Erythroblast (primary cell): ENCODE measurements at regions not wholly inside any gene's neighbourhood (a gene's known extent, or its start where the extent isn't known, plus 50 kb on each side); places are given as distances from the start of the nearest gene placed in this dataset.

Experiments used
- GATA1 ChIP-seq: IDR thresholded peaks from 2 replicates; pipeline ENCODE4 v1.6.1; 2011; ENCODE audit warnings: low read depth, mild to moderate bottlenecking, control low read depth, low read length, moderate library complexity
- POLR2A ChIP-seq: IDR thresholded peaks from 2 replicates; pipeline ENCODE4 v1.6.1; 2011; ENCODE audit warnings: mild to moderate bottlenecking, low read length

- TF ChIP-seq POLR2A, result no peak
- TF ChIP-seq GATA1, result no peak
These were observed 898.9 kb upstream of the MAN1A1 start for GRCh38 chr6:120248451-120248850.
